ENCODE measurements at regions not wholly inside any gene's neighbourhood (a gene's known extent, or its start where the extent isn't known, plus 50 kb on each side); places are given as distances from the start of the nearest gene placed in this dataset.

DNA sequence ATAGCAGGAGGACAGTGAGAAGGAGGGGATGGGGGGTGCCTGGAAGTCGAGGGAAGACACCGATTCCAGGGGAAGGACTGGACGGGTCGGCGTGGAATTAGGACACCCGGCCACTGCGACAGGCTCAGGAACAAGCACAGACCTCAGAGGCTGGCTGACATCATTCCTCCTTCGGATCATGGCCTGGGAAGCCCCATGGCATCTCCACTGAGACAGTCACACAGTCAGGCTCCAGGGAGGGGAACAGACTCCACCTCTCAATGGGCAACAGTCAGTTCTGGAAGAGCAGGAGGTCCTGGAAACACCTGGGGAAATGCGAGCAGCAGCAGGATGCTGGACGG, 67.9 kb upstream of the FBRSL1 start:
- no peak for DNase-seq
- no TSS peak for BruUV-seq (replicated peaks)
- peaks cover 3% of the 10 kb centered on the region for H3K9me3 Mint-ChIP-seq (ENCODE audit: low read depth, unreplicated experiment)
- no peak overlapping the region for H3K4me3 Mint-ChIP-seq (ENCODE audit: low read depth, unreplicated experiment)
- no peak overlapping the region for H3K27ac Mint-ChIP-seq (ENCODE audit: unreplicated experiment)
- peaks cover 16% of the 10 kb centered on the region for H3K4me1 Mint-ChIP-seq (ENCODE audit: low read depth, unreplicated experiment)
- TF ChIP-seq, protein P1, sequence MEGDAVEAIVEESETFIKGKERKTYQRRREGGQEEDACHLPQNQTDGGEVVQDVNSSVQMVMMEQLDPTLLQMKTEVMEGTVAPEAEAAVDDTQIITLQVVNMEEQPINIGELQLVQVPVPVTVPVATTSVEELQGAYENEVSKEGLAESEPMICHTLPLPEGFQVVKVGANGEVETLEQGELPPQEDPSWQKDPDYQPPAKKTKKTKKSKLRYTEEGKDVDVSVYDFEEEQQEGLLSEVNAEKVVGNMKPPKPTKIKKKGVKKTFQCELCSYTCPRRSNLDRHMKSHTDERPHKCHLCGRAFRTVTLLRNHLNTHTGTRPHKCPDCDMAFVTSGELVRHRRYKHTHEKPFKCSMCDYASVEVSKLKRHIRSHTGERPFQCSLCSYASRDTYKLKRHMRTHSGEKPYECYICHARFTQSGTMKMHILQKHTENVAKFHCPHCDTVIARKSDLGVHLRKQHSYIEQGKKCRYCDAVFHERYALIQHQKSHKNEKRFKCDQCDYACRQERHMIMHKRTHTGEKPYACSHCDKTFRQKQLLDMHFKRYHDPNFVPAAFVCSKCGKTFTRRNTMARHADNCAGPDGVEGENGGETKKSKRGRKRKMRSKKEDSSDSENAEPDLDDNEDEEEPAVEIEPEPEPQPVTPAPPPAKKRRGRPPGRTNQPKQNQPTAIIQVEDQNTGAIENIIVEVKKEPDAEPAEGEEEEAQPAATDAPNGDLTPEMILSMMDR (IDR thresholded peaks at IDR 0.05; ENCODE audit: unreplicated experiment), result no peak
- intact Hi-C loops (cut with micrococcal nuclease; ENCODE audit: unreplicated experiment), result no loop called here
- CTCF ChIA-PET, result interaction anchor here (1.0 kb wide), 1 partner anchor 102 kb away, joined by 3 read pairs; no protein-coding TSS in a partner anchor
- H3K27me3 Mint-ChIP-seq (ENCODE audit: unreplicated experiment), result peaks cover 90% of the 10 kb centered on the region
- no peaks in the 10 kb centered on the region for H3K36me3 Mint-ChIP-seq (ENCODE audit: insufficient read depth, unreplicated experiment)

DNA sequence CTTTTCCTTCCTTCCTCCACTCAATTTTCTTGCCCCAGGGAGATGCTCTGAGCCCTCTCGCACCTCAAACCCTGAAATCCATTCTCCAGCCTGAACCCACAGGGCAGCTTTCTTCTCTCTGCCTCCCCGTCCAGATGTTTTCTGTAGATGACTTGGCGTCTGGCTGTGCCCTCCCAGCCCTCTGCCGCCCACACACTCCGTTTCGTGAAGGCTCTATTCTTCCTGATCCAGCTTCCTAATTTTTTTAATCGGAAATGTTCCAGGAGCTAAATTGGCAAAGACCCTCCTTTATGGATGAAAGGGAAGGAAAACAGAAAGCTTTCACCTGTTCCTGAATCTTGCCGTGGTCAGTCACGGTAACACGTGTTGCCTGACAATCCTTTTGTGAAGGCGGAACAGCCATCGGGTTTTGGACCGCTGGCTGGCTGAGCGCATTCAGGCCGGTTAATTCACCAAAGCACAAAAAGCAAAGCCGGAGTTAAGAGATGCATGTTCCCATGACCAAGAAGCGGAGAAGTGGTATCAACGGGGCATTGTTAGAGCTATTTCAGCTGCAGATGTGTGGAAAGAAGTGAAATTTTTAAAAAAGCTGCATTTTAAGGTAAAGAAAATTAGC, 70.2 kb upstream of the FBRSL1 start:
- no peak overlapping the region for H3K27ac Mint-ChIP-seq (ENCODE audit: unreplicated experiment)
- peaks cover 6% of the 10 kb centered on the region for H3K36me3 Mint-ChIP-seq (ENCODE audit: insufficient read depth, unreplicated experiment)
- CTCF ChIA-PET, result interaction anchor here (0.6 to 1.5 kb wide), 3 partner anchors 142 to 222 kb away, joined by 4 to 8 read pairs (median 5); no protein-coding TSS in a partner anchor
- intact Hi-C loops (cut with micrococcal nuclease; ENCODE audit: unreplicated experiment), result loop anchor here (5.0 kb wide), 1 partner anchor 103 kb away; no protein-coding TSS in a partner anchor
- TF ChIP-seq, protein P1 (IDR thresholded peaks at IDR 0.05; ENCODE audit: unreplicated experiment), result no peak
- no peaks in the 10 kb centered on the region for H3K9me3 Mint-ChIP-seq (ENCODE audit: low read depth, unreplicated experiment)
- peaks cover 10% of the 10 kb centered on the region for H3K4me1 Mint-ChIP-seq (ENCODE audit: low read depth, unreplicated experiment)
- no TSS peak for BruUV-seq (replicated peaks)
- DNase-seq, result no peak
- H3K27me3 Mint-ChIP-seq (ENCODE audit: unreplicated experiment), result peaks cover 67% of the 10 kb centered on the region
- no peak overlapping the region for H3K4me3 Mint-ChIP-seq (ENCODE audit: low read depth, unreplicated experiment)

DNA sequence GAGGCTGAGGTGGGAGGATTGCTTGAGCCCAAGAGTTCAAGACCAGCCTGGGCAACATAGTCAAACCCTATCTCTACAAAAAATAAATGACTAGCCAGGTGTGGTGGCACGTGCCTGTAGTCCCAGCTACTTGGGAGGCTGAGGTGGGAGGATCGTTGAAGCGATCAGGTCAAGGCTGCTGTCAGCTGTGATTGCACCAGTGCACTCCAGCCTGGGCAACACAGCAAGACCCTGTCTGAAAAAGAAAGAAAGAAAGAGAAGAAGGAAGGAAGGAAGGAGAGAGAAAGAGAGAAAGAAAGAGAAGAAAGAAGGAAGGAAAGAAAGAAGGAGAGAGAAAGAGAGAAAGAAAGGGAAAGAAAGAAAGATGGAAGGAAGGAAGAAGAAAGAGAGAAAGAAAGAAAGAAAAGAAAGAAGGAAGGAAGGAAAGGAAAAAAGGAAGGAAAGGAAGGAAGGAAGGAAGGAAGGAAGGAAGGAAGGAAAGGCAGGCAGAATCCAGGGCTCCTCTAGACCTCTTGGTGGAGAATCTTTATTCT, 71.5 kb upstream of the FBRSL1 start:
- CTCF ChIA-PET, result interaction anchor here (0.7 to 5.6 kb wide), 3 partner anchors 143 to 205 kb away, joined by 4 to 40 read pairs (median 5); no protein-coding TSS in a partner anchor
- Mint-ChIP-seq H3K27me3 (ENCODE audit: unreplicated experiment) (peaks cover 63% of the 10 kb centered on the region), H3K27ac (ENCODE audit: unreplicated experiment) (no peak overlapping the region), H3K4me3 (ENCODE audit: low read depth, unreplicated experiment) (no peak overlapping the region), H3K9me3 (ENCODE audit: low read depth, unreplicated experiment) (no peaks in the 10 kb centered on the region), H3K36me3 (ENCODE audit: insufficient read depth, unreplicated experiment) (peaks cover 6% of the 10 kb centered on the region), H3K4me1 (ENCODE audit: low read depth, unreplicated experiment) (peaks cover 10% of the 10 kb centered on the region)
- TF ChIP-seq, protein P1 (IDR thresholded peaks at IDR 0.05; ENCODE audit: unreplicated experiment), result no peak
- DNase-seq, result no peak
- no TSS peak for BruUV-seq (replicated peaks)
- intact Hi-C loops (cut with micrococcal nuclease; ENCODE audit: unreplicated experiment), result loop anchor here (5.0 kb wide), 1 partner anchor 104 kb away; no protein-coding TSS in a partner anchor

DNA sequence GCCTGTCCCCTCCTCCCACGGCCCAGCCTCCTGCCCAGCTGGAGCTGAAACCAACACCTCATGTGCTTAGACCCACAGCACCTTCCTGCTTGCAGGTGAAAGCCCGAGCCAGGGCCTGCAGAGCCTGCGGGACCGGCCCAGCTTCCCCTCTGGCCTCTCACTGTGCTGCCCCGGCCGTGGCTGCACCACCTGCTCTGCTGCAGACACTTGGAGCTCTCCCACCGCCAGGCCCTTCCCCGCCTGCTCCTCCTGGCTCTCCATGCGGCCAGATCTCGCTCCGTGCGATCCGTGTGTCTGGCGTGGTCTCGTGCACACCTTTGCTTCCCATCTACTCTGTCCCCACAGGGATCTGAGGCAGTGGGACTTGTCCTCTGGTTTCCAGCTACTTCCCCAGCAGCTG, 72.2 kb upstream of the FBRSL1 start:
- no TSS peak for BruUV-seq (replicated peaks)
- Mint-ChIP-seq H3K36me3 (ENCODE audit: insufficient read depth, unreplicated experiment) (peaks cover 6% of the 10 kb centered on the region), H3K27ac (ENCODE audit: unreplicated experiment) (no peak overlapping the region), H3K27me3 (ENCODE audit: unreplicated experiment) (peaks cover 56% of the 10 kb centered on the region), H3K4me1 (ENCODE audit: low read depth, unreplicated experiment) (peaks cover 5% of the 10 kb centered on the region), H3K9me3 (ENCODE audit: low read depth, unreplicated experiment) (no peaks in the 10 kb centered on the region), H3K4me3 (ENCODE audit: low read depth, unreplicated experiment) (no peak overlapping the region)
- no peak for DNase-seq
- intact Hi-C loops (cut with micrococcal nuclease; ENCODE audit: unreplicated experiment), result loop anchor here (5.0 kb wide), 1 partner anchor 105 kb away; no protein-coding TSS in a partner anchor
- TF ChIP-seq, protein P1 (IDR thresholded peaks at IDR 0.05; ENCODE audit: unreplicated experiment), result no peak
- CTCF ChIA-PET, result interaction anchor here (5.6 kb wide), 1 partner anchor 197 kb away, joined by 40 read pairs; no protein-coding TSS in a partner anchor

All from Calu3 (cell line).